ENCODE measurements at regions not wholly inside any gene's neighbourhood (a gene's known extent, or its start where the extent isn't known, plus 50 kb on each side); places are given as distances from the start of the nearest gene placed in this dataset.

GRCh38 chr7:18405726-18406125, 89.8 kb upstream of the HDAC9 start:
- 100% methylated on average over 1 of the region's 1 CpG for WGBS

GRCh38 chr7:18407385-18407784, 88.2 kb upstream of the HDAC9 start:
- no peaks in the 10 kb centered on the region for H3K9me3 ChIP-seq (ENCODE audit: control insufficient read depth, low read length)
- H2BK5ac ChIP-seq (ENCODE audit: low read depth, low read length, poor library complexity, severe bottlenecking) = no peak overlapping the region
- no peak overlapping the region for H3K27ac ChIP-seq (ENCODE audit: low read length, poor library complexity, severe bottlenecking)
- H2BK12ac ChIP-seq (ENCODE audit: low read length in 2 of 2) = no peak overlapping the region
- H3K36me3 ChIP-seq (ENCODE audit: control insufficient read depth in 1 of 2, insufficient read depth in 2 of 2, low read depth in 1 of 2, low read length in 2 of 2) = no peaks in the 10 kb centered on the region
- H3K27me3 ChIP-seq (ENCODE audit: control insufficient read depth in 1 of 2, insufficient read depth in 1 of 2, low read length in 2 of 2) = no peaks in the 10 kb centered on the region
- no peak overlapping the region for H2AFZ ChIP-seq (ENCODE audit: low read depth, low read length)
- no peak overlapping the region for H3K4me2 ChIP-seq (ENCODE audit: low read length, poor library complexity, severe bottlenecking)
- no peaks in the 10 kb centered on the region for H3K79me1 ChIP-seq (replicated peaks; ENCODE audit: low read length, poor library complexity, severe bottlenecking)
- H3K4me1 ChIP-seq (ENCODE audit: control insufficient read depth, insufficient read depth, low read depth, low read length) = no peaks in the 10 kb centered on the region
- DNase-seq = no peak
- no peak overlapping the region for H3K4me3 ChIP-seq (ENCODE audit: insufficient read depth in 1 of 2, low read depth in 1 of 2, low read length in 2 of 2)
- no peak overlapping the region for H3K4ac ChIP-seq (ENCODE audit: low read depth in 1 of 2, low read length in 2 of 2)
- no peak overlapping the region for H3K14ac ChIP-seq (ENCODE audit: low read length in 2 of 2)
- no peak overlapping the region for H3K18ac ChIP-seq (ENCODE audit: low read depth in 1 of 2, low read length in 2 of 2)
- 76% methylated on average over 3 of the region's 4 CpGs for WGBS
- no peak overlapping the region for H2BK120ac ChIP-seq (ENCODE audit: low read depth, low read length)
- no peak overlapping the region for H4K8ac ChIP-seq (ENCODE audit: low read length)
- H2BK15ac ChIP-seq (ENCODE audit: low read depth, poor library complexity, severe bottlenecking) = no peak overlapping the region
- no peak overlapping the region for H2AK5ac ChIP-seq (ENCODE audit: low read length, severe bottlenecking)
- no peak overlapping the region for H4K91ac ChIP-seq (ENCODE audit: low read length)
- H3K9ac ChIP-seq (ENCODE audit: low read length) = no peak overlapping the region
- H3K23ac ChIP-seq (ENCODE audit: low read length in 2 of 2) = no peak overlapping the region

More at GRCh38 chr7:18405726-18406125, 89.8 kb upstream of the HDAC9 start:
- Histone ChIP-seq H2BK120ac (ENCODE audit: low read depth, low read length) (no peak overlapping the region), H3K4me2 (ENCODE audit: low read length, poor library complexity, severe bottlenecking) (no peak overlapping the region), H2BK12ac (ENCODE audit: low read length in 2 of 2) (no peak overlapping the region), H2AK5ac (ENCODE audit: low read length, severe bottlenecking) (no peak overlapping the region), H2AFZ (ENCODE audit: low read depth, low read length) (no peak overlapping the region), H3K14ac (ENCODE audit: low read length in 2 of 2) (no peak overlapping the region), H3K23ac (ENCODE audit: low read length in 2 of 2) (no peak overlapping the region), H3K4me3 (ENCODE audit: insufficient read depth in 1 of 2, low read depth in 1 of 2, low read length in 2 of 2) (no peak overlapping the region), H3K36me3 (ENCODE audit: control insufficient read depth in 1 of 2, insufficient read depth in 2 of 2, low read depth in 1 of 2, low read length in 2 of 2) (no peaks in the 10 kb centered on the region), H4K91ac (ENCODE audit: low read length) (no peak overlapping the region), H3K9me3 (ENCODE audit: control insufficient read depth, low read length) (no peaks in the 10 kb centered on the region), H3K4ac (ENCODE audit: low read depth in 1 of 2, low read length in 2 of 2) (no peak overlapping the region), H2BK5ac (ENCODE audit: low read depth, low read length, poor library complexity, severe bottlenecking) (no peak overlapping the region), H3K18ac (ENCODE audit: low read depth in 1 of 2, low read length in 2 of 2) (no peak overlapping the region), H3K27me3 (ENCODE audit: control insufficient read depth in 1 of 2, insufficient read depth in 1 of 2, low read length in 2 of 2) (no peaks in the 10 kb centered on the region), H4K8ac (ENCODE audit: low read length) (no peak overlapping the region), H3K4me1 (ENCODE audit: control insufficient read depth, insufficient read depth, low read depth, low read length) (no peaks in the 10 kb centered on the region), H2BK15ac (ENCODE audit: low read depth, poor library complexity, severe bottlenecking) (no peak overlapping the region), H3K79me1 (replicated peaks; ENCODE audit: low read length, poor library complexity, severe bottlenecking) (no peaks in the 10 kb centered on the region), H3K27ac (ENCODE audit: low read length, poor library complexity, severe bottlenecking) (no peak overlapping the region), H3K9ac (ENCODE audit: low read length) (no peak overlapping the region)
- no peak for DNase-seq

GRCh38 chr7:18408461-18408860, 87.1 kb upstream of the HDAC9 start:
- H2BK12ac ChIP-seq (ENCODE audit: low read length in 2 of 2) = no peak overlapping the region
- H3K14ac ChIP-seq (ENCODE audit: low read length in 2 of 2) = no peak overlapping the region
- H3K27me3 ChIP-seq (ENCODE audit: control insufficient read depth in 1 of 2, insufficient read depth in 1 of 2, low read length in 2 of 2) = no peaks in the 10 kb centered on the region
- H2BK120ac ChIP-seq (ENCODE audit: low read depth, low read length) = no peak overlapping the region
- peak overlapping the region; percentile 45 for H3K27ac ChIP-seq (ENCODE audit: low read length, poor library complexity, severe bottlenecking)
- H3K4me3 ChIP-seq (ENCODE audit: insufficient read depth in 1 of 2, low read depth in 1 of 2, low read length in 2 of 2) = no peak overlapping the region
- no peak overlapping the region for H4K91ac ChIP-seq (ENCODE audit: low read length)
- no peak overlapping the region for H3K18ac ChIP-seq (ENCODE audit: low read depth in 1 of 2, low read length in 2 of 2)
- WGBS = 13% methylated on average over 1 of the region's 2 CpGs
- no peak overlapping the region for H2BK5ac ChIP-seq (ENCODE audit: low read depth, low read length, poor library complexity, severe bottlenecking)
- peak; percentile 55 for DNase-seq
- H3K4me2 ChIP-seq (ENCODE audit: low read length, poor library complexity, severe bottlenecking) = no peak overlapping the region
- H3K23ac ChIP-seq (ENCODE audit: low read length in 2 of 2) = no peak overlapping the region
- H2AK5ac ChIP-seq (ENCODE audit: low read length, severe bottlenecking) = no peak overlapping the region
- H4K8ac ChIP-seq (ENCODE audit: low read length) = no peak overlapping the region
- no peaks in the 10 kb centered on the region for H3K4me1 ChIP-seq (ENCODE audit: control insufficient read depth, insufficient read depth, low read depth, low read length)
- no peaks in the 10 kb centered on the region for H3K79me1 ChIP-seq (replicated peaks; ENCODE audit: low read length, poor library complexity, severe bottlenecking)
- no peak overlapping the region for H3K4ac ChIP-seq (ENCODE audit: low read depth in 1 of 2, low read length in 2 of 2)
- H2BK15ac ChIP-seq (ENCODE audit: low read depth, poor library complexity, severe bottlenecking) = no peak overlapping the region
- peak overlapping the region; percentile 61 for H3K9ac ChIP-seq (ENCODE audit: low read length)
- H2AFZ ChIP-seq (ENCODE audit: low read depth, low read length) = no peak overlapping the region
- no peaks in the 10 kb centered on the region for H3K36me3 ChIP-seq (ENCODE audit: control insufficient read depth in 1 of 2, insufficient read depth in 2 of 2, low read depth in 1 of 2, low read length in 2 of 2)
- H3K9me3 ChIP-seq (ENCODE audit: control insufficient read depth, low read length) = no peaks in the 10 kb centered on the region

GRCh38 chr7:18408868-18409267, 86.7 kb upstream of the HDAC9 start:
- no peak overlapping the region for H3K18ac ChIP-seq (ENCODE audit: low read depth in 1 of 2, low read length in 2 of 2)
- no peaks in the 10 kb centered on the region for H3K36me3 ChIP-seq (ENCODE audit: control insufficient read depth in 1 of 2, insufficient read depth in 2 of 2, low read depth in 1 of 2, low read length in 2 of 2)
- H4K91ac ChIP-seq (ENCODE audit: low read length) = no peak overlapping the region
- H3K9me3 ChIP-seq (ENCODE audit: control insufficient read depth, low read length) = no peaks in the 10 kb centered on the region
- peak overlapping the region; percentile 45 for H3K27ac ChIP-seq (ENCODE audit: low read length, poor library complexity, severe bottlenecking)
- H2BK5ac ChIP-seq (ENCODE audit: low read depth, low read length, poor library complexity, severe bottlenecking) = no peak overlapping the region
- H3K27me3 ChIP-seq (ENCODE audit: control insufficient read depth in 1 of 2, insufficient read depth in 1 of 2, low read length in 2 of 2) = no peaks in the 10 kb centered on the region
- no peak for DNase-seq
- H3K4me2 ChIP-seq (ENCODE audit: low read length, poor library complexity, severe bottlenecking) = no peak overlapping the region
- H2AFZ ChIP-seq (ENCODE audit: low read depth, low read length) = no peak overlapping the region
- H3K14ac ChIP-seq (ENCODE audit: low read length in 2 of 2) = no peak overlapping the region
- H2BK15ac ChIP-seq (ENCODE audit: low read depth, poor library complexity, severe bottlenecking) = no peak overlapping the region
- H3K79me1 ChIP-seq (replicated peaks; ENCODE audit: low read length, poor library complexity, severe bottlenecking) = no peaks in the 10 kb centered on the region
- H3K4me1 ChIP-seq (ENCODE audit: control insufficient read depth, insufficient read depth, low read depth, low read length) = no peaks in the 10 kb centered on the region
- no peak overlapping the region for H2BK12ac ChIP-seq (ENCODE audit: low read length in 2 of 2)
- H3K9ac ChIP-seq (ENCODE audit: low read length) = peak overlapping the region; percentile 19
- no peak overlapping the region for H2BK120ac ChIP-seq (ENCODE audit: low read depth, low read length)
- no peak overlapping the region for H3K23ac ChIP-seq (ENCODE audit: low read length in 2 of 2)
- H3K4me3 ChIP-seq (ENCODE audit: insufficient read depth in 1 of 2, low read depth in 1 of 2, low read length in 2 of 2) = no peak overlapping the region
- H4K8ac ChIP-seq (ENCODE audit: low read length) = no peak overlapping the region
- 90% methylated on average over 3 of the region's 4 CpGs for WGBS
- H3K4ac ChIP-seq (ENCODE audit: low read depth in 1 of 2, low read length in 2 of 2) = no peak overlapping the region
- no peak overlapping the region for H2AK5ac ChIP-seq (ENCODE audit: low read length, severe bottlenecking)
